Caco-2 (cell line): ENCODE measurements at regions not wholly inside any gene's neighbourhood (a gene's known extent, or its start where the extent isn't known, plus 50 kb on each side); places are given as distances from the start of the nearest gene placed in this dataset.

ENCODE experiments used
- BruUV-seq: library from RNA; stranded (reverse); fragments of 400-500 nt; replicated peaks from 2 replicates; lab custom pipeline; 2021; lab: Mats Ljungman, UMichigan
- CTCF ChIA-PET: fragments of 300-600 bp; sonication (Branson Sonifier 250); formaldehyde crosslinking; loops from one replicate; lab custom pipeline; 2022; ENCODE audit warnings: antibody characterized with exemption; lab: Charles Lee
- POLR2A ChIA-PET: fragments of 300-600 bp; sonication (Branson Sonifier 250); formaldehyde crosslinking; loops from one replicate; lab custom pipeline; 2022; ENCODE audit warnings: antibody characterized with exemption; lab: Charles Lee
- DNase-seq, 2 experiments: peaks; one replicate each; pipeline versions ENCODE4 v3.0.0 to v3.0.0-alpha.2; 2020 to 2022
- H3K27me3 ChIP-seq: replicated peaks from 2 replicates; pipeline ENCODE4 v1.6.0; 2011; ENCODE audit warnings: low read length; ENCODE audit not compliant: control insufficient read depth, insufficient read depth
- H3K36me3 ChIP-seq: 2 replicates; pipeline ENCODE4 v1.5.1; 2011; ENCODE audit warnings: low read length; ENCODE audit not compliant: control insufficient read depth, insufficient read depth
- H3K4me1 ChIP-seq: fragments of 250-450 bp; sonication (Bioruptor Pico); 2 replicates; pipeline ENCODE4 v1.5.1; 2020; ENCODE audit warnings: mild to moderate bottlenecking
- H3K4me3 ChIP-seq: 2 replicates; pipeline ENCODE4 v1.5.1; 2011; ENCODE audit warnings: low read depth, mild to moderate bottlenecking, control low read depth, low read length
- H3K9me3 ChIP-seq: fragments of 250-450 bp; sonication (Bioruptor Pico); 2 replicates; pipeline ENCODE4 v1.5.1; 2020; ENCODE audit warnings: mild to moderate bottlenecking, moderate library complexity
- H3K27ac Mint-ChIP-seq: one replicate; pipeline ENCODE4 v1.8.0; 2022; ENCODE audit warnings: mixed read lengths; ENCODE audit not compliant: unreplicated experiment
- H3K27me3 Mint-ChIP-seq: one replicate; pipeline ENCODE4 v1.8.0; 2022; ENCODE audit warnings: mixed read lengths; ENCODE audit not compliant: insufficient read depth, unreplicated experiment
- H3K36me3 Mint-ChIP-seq: one replicate; pipeline ENCODE4 v1.8.0; 2022; ENCODE audit warnings: mild to moderate bottlenecking, mixed read lengths; ENCODE audit not compliant: insufficient read depth, unreplicated experiment
- H3K4me1 Mint-ChIP-seq: one replicate; pipeline ENCODE4 v1.8.0; 2022; ENCODE audit warnings: low read depth, mixed read lengths; ENCODE audit not compliant: unreplicated experiment
- H3K4me3 Mint-ChIP-seq: one replicate; pipeline ENCODE4 v1.8.0; 2022; ENCODE audit warnings: mild to moderate bottlenecking, moderate library complexity, mixed read lengths; ENCODE audit not compliant: unreplicated experiment
- H3K9me3 Mint-ChIP-seq: one replicate; pipeline ENCODE4 v1.8.0; 2022; ENCODE audit warnings: mixed read lengths; ENCODE audit not compliant: unreplicated experiment
- CTCF ChIP-seq, 2 experiments: fragments of 200-600 bp in 1 of 2; IDR thresholded peaks; 1 replicate in 1 of 2; 2 replicates in 1 of 2; pipeline versions ENCODE4 v1.5.1 to v1.8.0; 2011 to 2022; ENCODE audit warnings: antibody characterized with exemption in 1 of 2, control low read depth in 1 of 2, inconsistent platforms in 1 of 2, low read depth in 1 of 2, low read length in 1 of 2, mild to moderate bottlenecking in 1 of 2, moderate library complexity in 1 of 2; ENCODE audit not compliant: insufficient read depth in 1 of 2, severe bottlenecking in 1 of 2, unreplicated experiment in 1 of 2
- intact Hi-C: fragments of 100-400 bp; cut with micrococcal nuclease; formaldehyde crosslinking; loops from one replicate; pipeline ENCODE4 v1.10.0; 2022; ENCODE audit not compliant: unreplicated experiment

- no peak for TF ChIP-seq CTCF (IDR thresholded peaks at IDR 0.05; ENCODE audit: insufficient read depth in 1 of 2, low read depth in 1 of 2, low read length in 1 of 2, severe bottlenecking in 1 of 2, unreplicated experiment in 1 of 2)
- peaks cover 18% of the 10 kb centered on the region for H3K4me1 Mint-ChIP-seq
- no peak overlapping the region for H3K27ac Mint-ChIP-seq
- no peaks in the 10 kb centered on the region for H3K9me3 ChIP-seq
- no peaks in the 10 kb centered on the region for H3K27me3 ChIP-seq
- H3K4me1 ChIP-seq: peaks cover 18% of the 10 kb centered on the region
- POLR2A ChIA-PET: no interaction called here
- BruUV-seq: no TSS peak
- no peak overlapping the region for H3K4me3 Mint-ChIP-seq
- no peaks in the 10 kb centered on the region for H3K36me3 Mint-ChIP-seq
- no peak overlapping the region for H3K4me3 ChIP-seq
- intact Hi-C loops: no loop called here
- H3K36me3 ChIP-seq: no peaks in the 10 kb centered on the region
- DNase-seq: no peak
- H3K9me3 Mint-ChIP-seq: no peaks in the 10 kb centered on the region
- H3K27me3 Mint-ChIP-seq: no peaks in the 10 kb centered on the region
- CTCF ChIA-PET: no interaction called here
Measured at GRCh38 chr1:224061436-224061835, 52.5 kb upstream of the FBXO28 start.

- no peaks in the 10 kb centered on the region for H3K36me3 ChIP-seq
- POLR2A ChIA-PET: no interaction called here
- H3K4me3 ChIP-seq: no peak overlapping the region
- Mint-ChIP-seq H3K4me3 (no peak overlapping the region), H3K27ac (no peak overlapping the region), H3K4me1 (peaks cover 12% of the 10 kb centered on the region), H3K9me3 (no peaks in the 10 kb centered on the region), H3K27me3 (no peaks in the 10 kb centered on the region), H3K36me3 (no peaks in the 10 kb centered on the region)
- TF ChIP-seq CTCF (IDR thresholded peaks at IDR 0.05; ENCODE audit: insufficient read depth in 1 of 2, low read depth in 1 of 2, low read length in 1 of 2, severe bottlenecking in 1 of 2, unreplicated experiment in 1 of 2): no peak
- intact Hi-C loops: no loop called here
- no peak for DNase-seq
- BruUV-seq: no TSS peak
- H3K9me3 ChIP-seq: no peaks in the 10 kb centered on the region; the same call in 1 of the 2 replicates
- CTCF ChIA-PET: no interaction called here
- H3K27me3 ChIP-seq: no peaks in the 10 kb centered on the region
- H3K4me1 ChIP-seq: peaks cover 10% of the 10 kb centered on the region; the same call in 1 of the 2 replicates
Measured at GRCh38 chr1:224059897-224060427, 53.9 kb upstream of the FBXO28 start.

- H3K27ac Mint-ChIP-seq: no peak overlapping the region
- DNase-seq: no peak
- no peaks in the 10 kb centered on the region for H3K27me3 ChIP-seq
- no peaks in the 10 kb centered on the region for H3K4me1 ChIP-seq
- intact Hi-C loops: no loop called here
- no peaks in the 10 kb centered on the region for H3K36me3 Mint-ChIP-seq
- POLR2A ChIA-PET: interaction anchor here (0.8 kb wide), 1 partner anchor 9 kb away, joined by 3 read pairs; no protein-coding TSS in a partner anchor
- CTCF ChIA-PET: no interaction called here
- no peak overlapping the region for H3K4me3 ChIP-seq
- no TSS peak for BruUV-seq
- H3K36me3 ChIP-seq: no peaks in the 10 kb centered on the region
- no peaks in the 10 kb centered on the region; the same call in 1 of the 2 replicates for H3K9me3 ChIP-seq
- H3K9me3 Mint-ChIP-seq: no peaks in the 10 kb centered on the region
- H3K27me3 Mint-ChIP-seq: no peaks in the 10 kb centered on the region
- H3K4me3 Mint-ChIP-seq: no peak overlapping the region
- TF ChIP-seq CTCF (IDR thresholded peaks at IDR 0.05; ENCODE audit: insufficient read depth in 1 of 2, low read depth in 1 of 2, low read length in 1 of 2, severe bottlenecking in 1 of 2, unreplicated experiment in 1 of 2): no peak
- H3K4me1 Mint-ChIP-seq: no peaks in the 10 kb centered on the region
Measured at GRCh38 chr1:224058303-224058702, 55.6 kb upstream of the FBXO28 start.
